ENCODE measurements at regions not wholly inside any gene's neighbourhood (a gene's known extent, or its start where the extent isn't known, plus 50 kb on each side); places are given as distances from the start of the nearest gene placed in this dataset.

DNA sequence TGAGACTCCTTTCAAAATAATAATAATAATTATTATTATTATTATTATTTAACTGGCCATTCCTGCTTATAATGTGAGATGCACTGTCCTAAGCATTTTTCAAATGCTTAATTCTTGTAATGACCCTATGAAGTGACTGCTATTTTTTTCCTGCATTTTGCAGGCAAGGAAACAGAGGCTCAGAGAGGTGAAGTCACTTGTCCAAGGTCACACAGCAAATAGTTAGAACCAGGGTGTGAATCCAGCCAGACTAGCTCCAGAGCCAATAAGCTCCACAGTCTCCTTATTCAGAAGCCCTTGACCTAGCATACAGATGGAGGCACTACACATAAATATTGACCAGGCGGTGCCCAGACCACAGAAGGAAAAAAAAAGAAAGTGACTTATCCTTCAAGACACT lies 77.5 kb upstream of the CACNA1A start:
- BruUV-seq (replicated peaks), result no TSS peak
- Histone ChIP-seq H4K20me1 (ENCODE audit: insufficient read depth, low read length) (no peaks in the 10 kb centered on the region), H3K4me3 (ENCODE audit: low read depth, low read length, poor library complexity, severe bottlenecking) (no peak overlapping the region), H3K4me1 (ENCODE audit: insufficient read depth, low read length, poor library complexity, severe bottlenecking) (no peaks in the 10 kb centered on the region), H3K4me2 (ENCODE audit: low read length) (no peak overlapping the region), H3K9me3 (ENCODE audit: low read length) (no peaks in the 10 kb centered on the region), H3K27ac (ENCODE audit: low read depth, low read length, poor library complexity, severe bottlenecking) (no peak overlapping the region), H3K9me2 (ENCODE audit: insufficient read depth, low read length) (no peaks in the 10 kb centered on the region), H2AFZ (ENCODE audit: low read length) (no peak overlapping the region), H3K36me3 (ENCODE audit: insufficient read depth, low read length) (no peaks in the 10 kb centered on the region), H3K79me2 (ENCODE audit: insufficient read depth, low read depth, low read length) (no peaks in the 10 kb centered on the region)
- no peak for TF ChIP-seq EZH2phosphoT487 (IDR thresholded peaks at IDR 0.05; ENCODE audit: borderline replicate concordance, low read depth, low read length)
- TF ChIP-seq, protein P1, sequence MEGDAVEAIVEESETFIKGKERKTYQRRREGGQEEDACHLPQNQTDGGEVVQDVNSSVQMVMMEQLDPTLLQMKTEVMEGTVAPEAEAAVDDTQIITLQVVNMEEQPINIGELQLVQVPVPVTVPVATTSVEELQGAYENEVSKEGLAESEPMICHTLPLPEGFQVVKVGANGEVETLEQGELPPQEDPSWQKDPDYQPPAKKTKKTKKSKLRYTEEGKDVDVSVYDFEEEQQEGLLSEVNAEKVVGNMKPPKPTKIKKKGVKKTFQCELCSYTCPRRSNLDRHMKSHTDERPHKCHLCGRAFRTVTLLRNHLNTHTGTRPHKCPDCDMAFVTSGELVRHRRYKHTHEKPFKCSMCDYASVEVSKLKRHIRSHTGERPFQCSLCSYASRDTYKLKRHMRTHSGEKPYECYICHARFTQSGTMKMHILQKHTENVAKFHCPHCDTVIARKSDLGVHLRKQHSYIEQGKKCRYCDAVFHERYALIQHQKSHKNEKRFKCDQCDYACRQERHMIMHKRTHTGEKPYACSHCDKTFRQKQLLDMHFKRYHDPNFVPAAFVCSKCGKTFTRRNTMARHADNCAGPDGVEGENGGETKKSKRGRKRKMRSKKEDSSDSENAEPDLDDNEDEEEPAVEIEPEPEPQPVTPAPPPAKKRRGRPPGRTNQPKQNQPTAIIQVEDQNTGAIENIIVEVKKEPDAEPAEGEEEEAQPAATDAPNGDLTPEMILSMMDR (conservative IDR thresholded peaks at IDR 0.05; ENCODE audit: low read length), result no peak
- no peak for DNase-seq (ENCODE audit: low spot score)
- ChIA-PET CTCF (ENCODE audit: unreplicated experiment) (no interaction called here), POLR2A (no interaction called here)
- intact Hi-C loops (cut with micrococcal nuclease; ENCODE audit: unreplicated experiment), result no loop called here

DNA sequence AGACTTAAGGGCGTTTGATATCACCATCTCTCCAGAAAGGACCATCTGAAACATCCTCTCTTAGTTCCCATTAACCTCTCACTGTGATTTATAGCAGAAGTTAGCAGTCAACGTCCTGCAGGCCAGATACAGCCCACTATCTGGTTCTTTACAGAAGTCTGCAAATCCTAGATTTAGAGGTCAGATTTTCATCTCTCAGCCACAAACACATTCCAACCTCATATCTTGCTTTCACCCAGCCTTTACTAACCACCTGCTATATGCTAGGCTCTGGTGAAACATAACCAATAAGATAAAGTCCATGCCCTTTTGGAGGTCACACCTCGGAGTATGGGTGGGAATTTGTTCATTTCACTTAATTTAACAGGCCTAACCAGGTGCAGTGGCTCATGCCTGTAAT lies 76.8 kb upstream of the CACNA1A start:
- Histone ChIP-seq H4K20me1 (ENCODE audit: insufficient read depth, low read length) (no peaks in the 10 kb centered on the region), H3K4me1 (ENCODE audit: insufficient read depth, low read length, poor library complexity, severe bottlenecking) (no peaks in the 10 kb centered on the region), H3K4me2 (ENCODE audit: low read length) (no peak overlapping the region), H3K79me2 (ENCODE audit: insufficient read depth, low read depth, low read length) (no peaks in the 10 kb centered on the region), H3K36me3 (ENCODE audit: insufficient read depth, low read length) (no peaks in the 10 kb centered on the region), H3K4me3 (ENCODE audit: low read depth, low read length, poor library complexity, severe bottlenecking) (no peak overlapping the region), H3K9me3 (ENCODE audit: low read length) (no peaks in the 10 kb centered on the region), H3K9me2 (ENCODE audit: insufficient read depth, low read length) (no peaks in the 10 kb centered on the region), H3K27ac (ENCODE audit: low read depth, low read length, poor library complexity, severe bottlenecking) (no peak overlapping the region), H2AFZ (ENCODE audit: low read length) (no peak overlapping the region)
- intact Hi-C loops (cut with micrococcal nuclease; ENCODE audit: unreplicated experiment), result no loop called here
- CTCF ChIA-PET (ENCODE audit: unreplicated experiment), result no interaction called here
- BruUV-seq (replicated peaks), result no TSS peak
- POLR2A ChIA-PET, result no interaction called here
- TF ChIP-seq, protein P1 (conservative IDR thresholded peaks at IDR 0.05; ENCODE audit: low read length), result no peak
- no peak for TF ChIP-seq EZH2phosphoT487 (IDR thresholded peaks at IDR 0.05; ENCODE audit: borderline replicate concordance, low read depth, low read length)
- no peak for DNase-seq (ENCODE audit: low spot score)

DNA sequence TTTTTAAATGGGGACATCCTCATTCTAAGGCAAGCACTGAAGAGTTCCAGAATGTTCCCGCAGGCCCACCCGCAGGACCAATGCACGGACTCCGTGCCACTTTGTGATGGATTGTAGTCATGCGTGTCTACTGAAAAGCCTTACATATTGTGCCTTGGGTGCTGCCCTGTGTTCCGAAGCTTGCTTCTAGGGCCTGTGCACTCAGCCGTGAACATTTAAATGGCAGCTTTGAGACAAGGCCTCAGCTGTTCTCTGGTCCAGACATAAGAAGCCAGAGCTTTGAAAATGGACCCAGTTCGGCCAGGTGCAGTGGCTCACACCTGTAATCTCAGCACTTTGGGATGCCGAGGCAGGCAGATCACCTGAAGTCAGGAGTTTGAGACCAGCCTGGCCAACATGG lies 75.3 kb upstream of the CACNA1A start:
- BruUV-seq (replicated peaks), result no TSS peak
- CTCF ChIA-PET (ENCODE audit: unreplicated experiment), result no interaction called here
- intact Hi-C loops (cut with micrococcal nuclease; ENCODE audit: unreplicated experiment), result no loop called here
- POLR2A ChIA-PET, result no interaction called here
- Histone ChIP-seq H3K4me2 (ENCODE audit: low read length) (no peak overlapping the region), H3K27ac (ENCODE audit: low read depth, low read length, poor library complexity, severe bottlenecking) (no peak overlapping the region), H4K20me1 (ENCODE audit: insufficient read depth, low read length) (no peaks in the 10 kb centered on the region), H3K79me2 (ENCODE audit: insufficient read depth, low read depth, low read length) (no peaks in the 10 kb centered on the region), H3K9me3 (ENCODE audit: low read length) (no peaks in the 10 kb centered on the region), H3K36me3 (ENCODE audit: insufficient read depth, low read length) (no peaks in the 10 kb centered on the region), H3K9me2 (ENCODE audit: insufficient read depth, low read length) (no peaks in the 10 kb centered on the region), H3K4me1 (ENCODE audit: insufficient read depth, low read length, poor library complexity, severe bottlenecking) (no peaks in the 10 kb centered on the region), H3K4me3 (ENCODE audit: low read depth, low read length, poor library complexity, severe bottlenecking) (no peak overlapping the region), H2AFZ (ENCODE audit: low read length) (no peak overlapping the region)
- TF ChIP-seq EZH2phosphoT487 (IDR thresholded peaks at IDR 0.05; ENCODE audit: borderline replicate concordance, low read depth, low read length), result no peak
- TF ChIP-seq, protein P1 (conservative IDR thresholded peaks at IDR 0.05; ENCODE audit: low read length), result no peak
- no peak for DNase-seq (ENCODE audit: low spot score)
